GM23338 (cell line): ENCODE measurements at regions not wholly inside any gene's neighbourhood (a gene's known extent, or its start where the extent isn't known, plus 50 kb on each side); places are given as distances from the start of the nearest gene placed in this dataset.

Experiments used
- ATAC-seq: fragments of 200-7000 bp; cut with Tn5 transposase; 3 replicates; pipeline ENCODE4 v1.9.1; 2020
- DNase-seq: peaks from one replicate; pipeline ENCODE4 v3.0.0-alpha.2; 2015; ENCODE audit warnings: low spot score
- H2AFZ ChIP-seq: fragments of 200-600 bp; sonication (generic); 2 replicates; pipeline ENCODE4 v1.8.0; 2016; ENCODE audit warnings: antibody characterized with exemption, mild to moderate bottlenecking, moderate library complexity
- H3F3A ChIP-seq: fragments of 200-600 bp; sonication (generic); replicated peaks from 2 replicates; pipeline ENCODE4 v1.8.0; 2017; ENCODE audit warnings: antibody characterized with exemption, mixed run types, low read depth
- H3K27ac ChIP-seq: fragments of 200-600 bp; sonication (generic); 2 replicates; pipeline ENCODE4 v1.6.1; 2016; ENCODE audit warnings: low read depth
- H3K27me3 ChIP-seq: fragments of 200-600 bp; sonication (generic); 2 replicates; pipeline ENCODE4 v1.8.0; 2016; ENCODE audit warnings: mild to moderate bottlenecking, mixed run types, moderate library complexity; ENCODE audit not compliant: insufficient read depth
- H3K36me3 ChIP-seq: fragments of 200-600 bp; sonication (generic); 2 replicates; pipeline ENCODE4 v1.8.0; 2016; ENCODE audit warnings: mild to moderate bottlenecking; ENCODE audit not compliant: insufficient read depth
- H3K4me1 ChIP-seq: fragments of 200-600 bp; sonication (generic); 2 replicates; pipeline ENCODE4 v1.8.0; 2016; ENCODE audit warnings: mild to moderate bottlenecking, moderate library complexity; ENCODE audit not compliant: insufficient read depth
- H3K4me2 ChIP-seq: fragments of 200-600 bp; sonication (generic); 2 replicates; pipeline ENCODE4 v1.7.1; 2017; ENCODE audit warnings: mixed run types
- H3K4me3 ChIP-seq: fragments of 200-600 bp; sonication (generic); 2 replicates; pipeline ENCODE4 v1.6.1; 2016; ENCODE audit warnings: mixed run types
- H3K79me2 ChIP-seq: fragments of 200-600 bp; sonication (generic); replicated peaks from 2 replicates; pipeline ENCODE4 v1.8.0; 2017; ENCODE audit warnings: mild to moderate bottlenecking; ENCODE audit not compliant: insufficient read depth
- H3K9me2 ChIP-seq: fragments of 200-600 bp; sonication (generic); 2 replicates; pipeline ENCODE4 v1.8.0; 2017; ENCODE audit not compliant: insufficient read depth
- H4K20me1 ChIP-seq: fragments of 200-600 bp; sonication (generic); replicated peaks from 2 replicates; pipeline ENCODE4 v1.8.0; 2017; ENCODE audit warnings: mild to moderate bottlenecking; ENCODE audit not compliant: insufficient read depth
- H3K27ac Mint-ChIP-seq: 2 replicates; pipeline ENCODE4 v1.8.0; 2020; ENCODE audit warnings: inconsistent platforms, mild to moderate bottlenecking, moderate library complexity, mixed read lengths
- H3K27me3 Mint-ChIP-seq: 3 replicates; pipeline ENCODE4 v1.8.0; 2022; ENCODE audit warnings: low read depth, mild to moderate bottlenecking, moderate library complexity, mixed read lengths, inconsistent platforms; ENCODE audit not compliant: insufficient read depth, poor library complexity
- H3K36me3 Mint-ChIP-seq: 3 replicates; pipeline ENCODE4 v1.8.0; 2021; ENCODE audit warnings: low read depth, mild to moderate bottlenecking, inconsistent platforms, moderate library complexity, mixed read lengths
- H3K4me1 Mint-ChIP-seq: 3 replicates; pipeline ENCODE4 v1.8.0; 2020; ENCODE audit warnings: mild to moderate bottlenecking, inconsistent platforms, mixed read lengths
- H3K4me3 Mint-ChIP-seq: 3 replicates; pipeline ENCODE4 v1.8.0; 2021; ENCODE audit warnings: moderate library complexity, mild to moderate bottlenecking, inconsistent platforms, mixed read lengths
- H3K9me3 Mint-ChIP-seq: 3 replicates; pipeline ENCODE4 v1.8.0; 2020; ENCODE audit warnings: moderate library complexity, mild to moderate bottlenecking, inconsistent platforms, mixed read lengths
- ETS1 ChIP-seq: IDR thresholded peaks from 2 replicates; pipeline ENCODE4 v1.6.1; 2016; ENCODE audit warnings: antibody characterized with exemption
- EZH2phosphoT487 ChIP-seq: fragments of 200-600 bp; sonication (generic); IDR thresholded peaks from one replicate; pipeline ENCODE4 v1.8.1; 2018; ENCODE audit warnings: antibody characterized with exemption; ENCODE audit not compliant: unreplicated experiment
- REST ChIP-seq: IDR thresholded peaks from one replicate; pipeline ENCODE4 v1.6.1; 2018; ENCODE audit warnings: antibody characterized with exemption; ENCODE audit not compliant: unreplicated experiment
- STAT1 ChIP-seq: IDR thresholded peaks from one replicate; pipeline ENCODE4 v1.6.1; 2016; ENCODE audit warnings: antibody characterized with exemption; ENCODE audit not compliant: unreplicated experiment
- TF ChIP-seq, protein P1 (sequence below): fragments of 250-450 bp; sonication (Bioruptor Pico); IDR thresholded peaks from 2 replicates; pipeline ENCODE4 v1.5.0; 2020; ENCODE audit warnings: mild to moderate bottlenecking, moderate library complexity
- TF ChIP-seq, protein P2 (sequence below), 2 experiments: fragments of 200-600 bp in 1 of 2; sonication (generic) in 1 of 2; conservative IDR thresholded peaks; 2 replicates each; pipeline versions ENCODE4 v1.5.1 to v1.6.1; 2016 to 2017; ENCODE audit warnings: antibody characterized with exemption in 2 of 2, low read depth in 2 of 2, mild to moderate bottlenecking in 2 of 2, moderate library complexity in 1 of 2

- TF ChIP-seq, protein P1, sequence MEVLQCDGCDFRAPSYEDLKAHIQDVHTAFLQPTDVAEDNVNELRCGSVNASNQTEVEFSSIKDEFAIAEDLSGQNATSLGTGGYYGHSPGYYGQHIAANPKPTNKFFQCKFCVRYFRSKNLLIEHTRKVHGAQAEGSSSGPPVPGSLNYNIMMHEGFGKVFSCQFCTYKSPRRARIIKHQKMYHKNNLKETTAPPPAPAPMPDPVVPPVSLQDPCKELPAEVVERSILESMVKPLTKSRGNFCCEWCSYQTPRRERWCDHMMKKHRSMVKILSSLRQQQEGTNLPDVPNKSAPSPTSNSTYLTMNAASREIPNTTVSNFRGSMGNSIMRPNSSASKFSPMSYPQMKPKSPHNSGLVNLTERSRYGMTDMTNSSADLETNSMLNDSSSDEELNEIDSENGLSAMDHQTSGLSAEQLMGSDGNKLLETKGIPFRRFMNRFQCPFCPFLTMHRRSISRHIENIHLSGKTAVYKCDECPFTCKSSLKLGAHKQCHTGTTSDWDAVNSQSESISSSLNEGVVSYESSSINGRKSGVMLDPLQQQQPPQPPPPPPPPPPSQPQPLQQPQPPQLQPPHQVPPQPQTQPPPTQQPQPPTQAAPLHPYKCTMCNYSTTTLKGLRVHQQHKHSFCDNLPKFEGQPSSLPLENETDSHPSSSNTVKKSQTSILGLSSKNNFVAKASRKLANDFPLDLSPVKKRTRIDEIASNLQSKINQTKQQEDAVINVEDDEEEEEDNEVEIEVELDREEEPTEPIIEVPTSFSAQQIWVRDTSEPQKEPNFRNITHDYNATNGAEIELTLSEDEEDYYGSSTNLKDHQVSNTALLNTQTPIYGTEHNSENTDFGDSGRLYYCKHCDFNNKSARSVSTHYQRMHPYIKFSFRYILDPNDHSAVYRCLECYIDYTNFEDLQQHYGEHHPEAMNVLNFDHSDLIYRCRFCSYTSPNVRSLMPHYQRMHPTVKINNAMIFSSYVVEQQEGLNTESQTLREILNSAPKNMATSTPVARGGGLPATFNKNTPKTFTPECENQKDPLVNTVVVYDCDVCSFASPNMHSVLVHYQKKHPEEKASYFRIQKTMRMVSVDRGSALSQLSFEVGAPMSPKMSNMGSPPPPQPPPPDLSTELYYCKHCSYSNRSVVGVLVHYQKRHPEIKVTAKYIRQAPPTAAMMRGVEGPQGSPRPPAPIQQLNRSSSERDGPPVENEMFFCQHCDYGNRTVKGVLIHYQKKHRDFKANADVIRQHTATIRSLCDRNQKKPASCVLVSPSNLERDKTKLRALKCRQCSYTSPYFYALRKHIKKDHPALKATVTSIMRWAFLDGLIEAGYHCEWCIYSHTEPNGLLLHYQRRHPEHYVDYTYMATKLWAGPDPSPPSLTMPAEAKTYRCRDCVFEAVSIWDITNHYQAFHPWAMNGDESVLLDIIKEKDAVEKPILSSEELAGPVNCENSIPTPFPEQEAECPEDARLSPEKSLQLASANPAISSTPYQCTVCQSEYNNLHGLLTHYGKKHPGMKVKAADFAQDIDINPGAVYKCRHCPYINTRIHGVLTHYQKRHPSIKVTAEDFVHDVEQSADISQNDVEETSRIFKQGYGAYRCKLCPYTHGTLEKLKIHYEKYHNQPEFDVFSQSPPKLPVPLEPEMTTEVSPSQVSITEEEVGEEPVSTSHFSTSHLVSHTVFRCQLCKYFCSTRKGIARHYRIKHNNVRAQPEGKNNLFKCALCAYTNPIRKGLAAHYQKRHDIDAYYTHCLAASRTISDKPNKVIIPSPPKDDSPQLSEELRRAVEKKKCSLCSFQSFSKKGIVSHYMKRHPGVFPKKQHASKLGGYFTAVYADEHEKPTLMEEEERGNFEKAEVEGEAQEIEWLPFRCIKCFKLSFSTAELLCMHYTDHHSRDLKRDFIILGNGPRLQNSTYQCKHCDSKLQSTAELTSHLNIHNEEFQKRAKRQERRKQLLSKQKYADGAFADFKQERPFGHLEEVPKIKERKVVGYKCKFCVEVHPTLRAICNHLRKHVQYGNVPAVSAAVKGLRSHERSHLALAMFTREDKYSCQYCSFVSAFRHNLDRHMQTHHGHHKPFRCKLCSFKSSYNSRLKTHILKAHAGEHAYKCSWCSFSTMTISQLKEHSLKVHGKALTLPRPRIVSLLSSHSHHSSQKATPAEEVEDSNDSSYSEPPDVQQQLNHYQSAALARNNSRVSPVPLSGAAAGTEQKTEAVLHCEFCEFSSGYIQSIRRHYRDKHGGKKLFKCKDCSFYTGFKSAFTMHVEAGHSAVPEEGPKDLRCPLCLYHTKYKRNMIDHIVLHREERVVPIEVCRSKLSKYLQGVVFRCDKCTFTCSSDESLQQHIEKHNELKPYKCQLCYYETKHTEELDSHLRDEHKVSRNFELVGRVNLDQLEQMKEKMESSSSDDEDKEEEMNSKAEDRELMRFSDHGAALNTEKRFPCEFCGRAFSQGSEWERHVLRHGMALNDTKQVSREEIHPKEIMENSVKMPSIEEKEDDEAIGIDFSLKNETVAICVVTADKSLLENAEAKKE (CRISPR knock-in tag) = no peak
- no peak for TF ChIP-seq EZH2phosphoT487
Measured at GRCh38 chr2:221334481-221335218, 237.5 kb downstream of the EPHA4 start (continued).

DNA sequence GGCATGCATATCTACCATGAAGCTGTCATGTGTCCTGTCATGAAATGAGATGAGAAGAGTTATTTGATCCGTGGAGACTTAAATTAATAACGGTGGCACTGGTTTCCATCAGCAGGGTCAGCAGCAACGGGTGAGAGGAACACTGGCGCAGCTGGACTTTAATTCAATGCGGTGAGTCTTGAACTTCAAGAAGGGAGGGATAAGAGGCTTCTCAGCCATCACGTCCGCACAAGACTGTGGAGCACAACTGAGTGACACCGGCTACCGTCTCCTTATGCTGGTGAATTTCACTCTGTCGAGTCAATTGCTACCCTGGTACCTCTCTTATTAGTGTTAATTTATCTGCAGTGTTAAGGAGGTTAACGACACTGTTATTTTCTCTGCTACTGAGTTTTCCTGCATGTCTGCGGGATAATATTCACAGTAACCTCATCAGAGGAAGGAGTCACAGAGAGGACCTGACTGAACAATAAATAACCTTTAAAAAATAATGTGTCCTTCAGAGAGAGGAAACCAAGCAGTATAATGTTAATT is 236.8 kb downstream of the EPHA4 start:
- Mint-ChIP-seq H3K27me3 (peaks cover 2% of the 10 kb centered on the region), H3K4me3 (no peak overlapping the region), H3K36me3 (peaks cover 2% of the 10 kb centered on the region; the same call in 1 of the 3 replicates), H3K9me3 (peaks cover 4% of the 10 kb centered on the region; the same call in 2 of the 3 replicates), H3K27ac (no peak overlapping the region), H3K4me1 (no peaks in the 10 kb centered on the region)
- H3K79me2 ChIP-seq = no peaks in the 10 kb centered on the region
- H4K20me1 ChIP-seq = no peaks in the 10 kb centered on the region
- ATAC-seq (no peak), DNase-seq (no peak)
- no peaks in the 10 kb centered on the region for H3F3A ChIP-seq
- no peak overlapping the region for H2AFZ ChIP-seq
- no peak overlapping the region for H3K4me2 ChIP-seq
- no peaks in the 10 kb centered on the region for H3K4me1 ChIP-seq
- H3K36me3 ChIP-seq = peaks cover 4% of the 10 kb centered on the region; the same call in 1 of the 2 replicates
- no peak overlapping the region for H3K27ac ChIP-seq
- no peaks in the 10 kb centered on the region for H3K27me3 ChIP-seq
- no peaks in the 10 kb centered on the region for H3K9me2 ChIP-seq
- no peak overlapping the region for H3K4me3 ChIP-seq
- TF ChIP-seq, protein P2, sequence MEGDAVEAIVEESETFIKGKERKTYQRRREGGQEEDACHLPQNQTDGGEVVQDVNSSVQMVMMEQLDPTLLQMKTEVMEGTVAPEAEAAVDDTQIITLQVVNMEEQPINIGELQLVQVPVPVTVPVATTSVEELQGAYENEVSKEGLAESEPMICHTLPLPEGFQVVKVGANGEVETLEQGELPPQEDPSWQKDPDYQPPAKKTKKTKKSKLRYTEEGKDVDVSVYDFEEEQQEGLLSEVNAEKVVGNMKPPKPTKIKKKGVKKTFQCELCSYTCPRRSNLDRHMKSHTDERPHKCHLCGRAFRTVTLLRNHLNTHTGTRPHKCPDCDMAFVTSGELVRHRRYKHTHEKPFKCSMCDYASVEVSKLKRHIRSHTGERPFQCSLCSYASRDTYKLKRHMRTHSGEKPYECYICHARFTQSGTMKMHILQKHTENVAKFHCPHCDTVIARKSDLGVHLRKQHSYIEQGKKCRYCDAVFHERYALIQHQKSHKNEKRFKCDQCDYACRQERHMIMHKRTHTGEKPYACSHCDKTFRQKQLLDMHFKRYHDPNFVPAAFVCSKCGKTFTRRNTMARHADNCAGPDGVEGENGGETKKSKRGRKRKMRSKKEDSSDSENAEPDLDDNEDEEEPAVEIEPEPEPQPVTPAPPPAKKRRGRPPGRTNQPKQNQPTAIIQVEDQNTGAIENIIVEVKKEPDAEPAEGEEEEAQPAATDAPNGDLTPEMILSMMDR (conservative IDR thresholded peaks at IDR 0.05; ENCODE audit: low read depth in 2 of 2) = no peak
- TF ChIP-seq REST = no peak
- no peak for TF ChIP-seq STAT1
- TF ChIP-seq ETS1 = no peak
